Ecto neural progenitor cell (in vitro differentiated cells): ENCODE measurements at regions not wholly inside any gene's neighbourhood (a gene's known extent, or its start where the extent isn't known, plus 50 kb on each side); places are given as distances from the start of the nearest gene placed in this dataset.

Source experiments
- DNase-seq: peaks from one replicate; pipeline ENCODE4 v3.0.0-alpha.2; 2018; ENCODE audit warnings: low spot score

DNA sequence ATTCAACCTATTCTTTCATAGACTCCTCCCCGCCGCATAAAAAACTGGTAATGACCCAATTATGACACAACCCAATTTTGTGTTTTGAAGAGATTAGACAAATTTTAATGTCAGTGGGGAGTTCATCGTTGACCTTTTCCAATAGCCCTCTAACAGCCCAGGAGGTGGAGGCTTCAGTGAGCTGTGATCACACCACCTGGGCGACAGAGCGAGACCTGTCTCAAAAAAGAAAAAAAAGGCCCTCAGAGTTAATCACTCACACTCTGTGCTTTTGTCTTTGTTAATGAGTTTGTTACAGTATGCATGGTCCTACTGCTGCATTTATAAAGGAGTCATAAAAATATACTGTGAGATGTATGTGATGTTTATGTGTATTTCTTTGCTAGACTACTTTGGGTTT is 510.6 kb downstream of the CPS1 start:
- DNase-seq: no peak

DNA sequence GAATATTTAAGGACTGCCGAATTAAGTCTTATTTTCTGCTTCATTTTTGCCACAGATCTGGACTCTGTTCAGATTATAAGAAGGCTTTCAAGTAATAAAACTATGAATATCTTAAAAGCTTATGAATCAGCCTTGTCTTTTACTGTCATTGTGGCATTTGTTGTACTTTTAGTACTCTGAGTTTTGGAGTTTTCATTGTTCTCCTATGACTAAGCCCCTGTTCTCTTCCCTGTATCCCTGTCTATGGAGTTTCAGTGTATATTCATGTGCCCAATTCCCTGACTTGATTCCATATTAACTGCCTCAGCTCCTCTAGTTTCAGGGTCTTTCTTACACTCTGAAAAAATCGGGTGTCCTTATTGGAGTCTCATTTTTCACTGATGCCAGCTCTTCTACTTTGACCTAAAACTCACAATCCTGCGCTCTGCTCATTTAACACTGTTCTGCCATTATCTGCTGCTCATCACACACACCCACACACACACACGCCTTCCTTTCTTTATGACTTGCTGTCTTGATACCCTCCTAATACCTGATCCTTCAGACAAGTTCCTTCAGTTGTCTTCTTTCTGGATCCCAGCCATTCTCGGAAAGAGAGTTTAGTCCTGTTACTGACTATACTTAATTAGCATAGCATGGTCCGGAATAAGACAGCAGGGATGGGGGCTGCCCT is 511.8 kb downstream of the CPS1 start:
- no peak for DNase-seq

- DNase-seq: no peak
Observed at GRCh38 chr2:211070547-211070946, 514.1 kb downstream of the CPS1 start.

GRCh38 chr2:211077216-211077767 is 520.9 kb downstream of the CPS1 start:
- no peak for DNase-seq

DNA sequence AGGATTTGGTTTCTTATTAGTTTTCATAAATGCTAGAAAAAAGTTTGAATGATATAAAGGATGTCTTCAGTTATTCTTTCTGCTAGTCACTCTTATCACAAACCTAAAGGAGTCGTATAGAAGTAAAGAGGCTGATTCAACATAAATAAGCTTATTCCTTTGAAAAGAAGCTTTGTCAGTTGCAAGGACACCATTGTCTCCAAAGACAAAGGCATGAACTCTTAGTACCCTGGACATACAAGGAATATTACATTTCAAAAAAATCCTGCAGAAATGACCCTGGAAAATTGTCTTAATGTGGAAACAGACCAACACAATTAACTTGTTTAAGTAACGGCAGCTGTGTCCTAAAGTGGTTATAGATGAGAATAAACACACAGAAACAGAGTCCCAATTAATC is 528.0 kb downstream of the CPS1 start:
- DNase-seq: no peak

GRCh38 chr2:211085056-211085680 is 528.8 kb downstream of the CPS1 start:
- DNase-seq: no peak

- DNase-seq: no peak
Observed at GRCh38 chr2:211086049-211086448, 529.6 kb downstream of the CPS1 start.

- no peak for DNase-seq
Observed at GRCh38 chr2:211089127-211089526, 532.7 kb downstream of the CPS1 start.

GRCh38 chr2:211093743-211094303 is 537.4 kb downstream of the CPS1 start:
- no peak for DNase-seq

GRCh38 chr2:211103989-211104388 is 547.6 kb downstream of the CPS1 start:
- DNase-seq: no peak

DNA sequence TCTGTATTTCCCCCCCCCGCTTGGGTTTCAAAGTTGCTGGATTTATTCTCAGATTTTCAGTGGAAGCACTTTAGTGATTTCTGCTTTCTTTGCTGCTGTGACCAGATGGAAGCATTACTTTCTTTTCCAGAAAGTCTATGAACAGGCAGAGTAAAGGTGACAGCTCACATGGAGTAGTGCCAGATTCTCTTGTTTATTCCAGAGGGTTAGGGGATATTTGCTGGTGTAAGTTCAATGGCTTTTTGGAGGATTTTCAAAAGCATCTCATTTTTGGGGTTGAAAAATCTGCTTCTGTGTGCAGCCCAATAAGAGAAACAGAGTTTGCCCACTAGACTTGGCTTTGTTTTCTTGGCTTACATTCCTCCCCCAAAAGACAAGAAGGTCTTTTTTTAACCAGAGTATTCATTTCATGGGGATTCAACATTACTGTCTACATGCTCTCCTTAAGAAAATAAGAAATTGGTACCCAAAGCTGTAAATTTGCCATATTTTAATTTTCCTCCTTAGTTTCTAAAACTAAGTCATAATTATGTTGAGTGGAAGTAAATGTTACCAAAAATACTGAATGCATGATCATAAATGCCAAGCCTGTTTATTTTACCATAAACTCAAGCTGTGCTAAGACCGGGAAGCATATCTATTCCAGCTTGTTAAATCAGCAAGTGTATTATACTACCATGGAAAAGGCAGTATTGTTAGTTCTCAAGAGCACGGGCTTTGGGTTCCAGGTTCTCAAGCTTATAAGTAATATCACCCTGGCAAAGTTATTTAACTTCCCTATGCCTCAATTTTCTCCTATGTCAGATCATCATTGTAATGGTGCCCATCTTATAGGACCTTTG is 557.2 kb downstream of the CPS1 start:
- DNase-seq: no peak

DNA sequence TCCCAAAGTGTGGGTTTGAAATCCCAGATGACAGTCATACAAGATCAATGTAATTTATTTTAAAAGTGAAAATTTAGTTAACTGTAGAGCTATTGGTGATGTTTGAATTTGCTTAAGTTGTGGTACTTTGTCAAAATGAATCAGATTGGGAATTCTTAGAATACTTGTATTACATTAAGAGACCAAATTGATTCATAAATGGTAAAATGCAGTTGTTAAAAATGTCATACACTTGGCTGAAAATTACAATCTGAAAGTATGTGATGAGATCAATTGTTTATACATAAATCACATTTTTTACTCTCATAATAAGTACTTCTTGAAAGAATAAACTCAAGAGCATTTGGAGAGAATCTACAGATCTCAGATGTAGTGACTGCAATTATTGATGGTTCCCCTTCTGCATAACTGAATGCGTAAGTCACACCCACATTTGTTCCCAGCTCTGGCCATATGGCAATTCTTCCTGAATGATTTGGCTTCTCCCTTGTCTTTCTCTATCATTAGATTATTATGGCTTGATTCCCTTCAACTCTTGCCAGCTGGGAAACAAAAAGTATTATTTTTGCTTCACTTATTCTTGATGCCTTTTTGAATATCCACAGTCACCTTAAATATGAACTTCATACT is 558.5 kb downstream of the CPS1 start:
- no peak for DNase-seq

GRCh38 chr2:211117026-211117425 is 560.6 kb downstream of the CPS1 start:
- no peak for DNase-seq

DNA sequence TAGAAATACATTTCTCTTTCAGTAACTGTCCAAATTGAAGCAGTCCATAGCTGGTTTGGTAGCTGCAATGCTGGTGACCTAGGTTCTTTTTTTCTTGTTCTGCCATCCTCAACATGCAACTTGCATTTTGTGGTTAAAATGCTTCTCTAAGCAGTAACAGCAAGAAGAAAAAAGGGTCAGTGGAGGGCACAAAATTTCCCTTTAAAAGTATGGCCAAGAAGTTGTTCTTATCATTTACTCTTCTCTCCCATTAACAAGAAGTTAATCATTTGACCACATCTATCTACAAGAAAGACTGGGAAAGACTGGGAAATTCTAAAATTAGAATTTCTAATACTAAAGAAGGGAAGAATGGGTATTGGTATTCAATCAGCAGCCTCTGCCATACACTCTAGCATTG is 569.9 kb downstream of the CPS1 start:
- no peak for DNase-seq

DNA sequence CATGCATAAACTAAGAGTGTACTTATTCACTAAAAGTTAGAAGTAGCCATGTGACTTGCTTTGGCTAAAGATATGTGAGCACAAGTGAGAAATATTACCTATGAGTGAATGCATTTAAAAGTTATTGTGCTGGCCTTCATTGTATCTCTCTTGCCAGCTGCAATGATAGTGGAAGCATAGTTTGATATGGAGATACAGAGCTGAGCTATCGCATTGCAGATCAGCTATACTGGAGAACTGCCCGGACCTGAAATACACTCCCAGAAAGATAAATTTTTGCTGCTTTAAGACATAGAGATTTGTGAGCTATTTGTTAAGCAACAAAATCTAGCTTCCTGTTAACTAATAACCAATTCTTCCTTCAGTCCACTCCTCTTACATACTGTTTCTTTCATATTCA is 571.1 kb downstream of the CPS1 start:
- DNase-seq: no peak

GRCh38 chr2:211128287-211128686 is 571.9 kb downstream of the CPS1 start:
- DNase-seq: no peak

GRCh38 chr2:211129798-211130197 is 573.4 kb downstream of the CPS1 start:
- DNase-seq: no peak

GRCh38 chr2:211132046-211132445 is 575.6 kb downstream of the CPS1 start:
- no peak for DNase-seq

DNA sequence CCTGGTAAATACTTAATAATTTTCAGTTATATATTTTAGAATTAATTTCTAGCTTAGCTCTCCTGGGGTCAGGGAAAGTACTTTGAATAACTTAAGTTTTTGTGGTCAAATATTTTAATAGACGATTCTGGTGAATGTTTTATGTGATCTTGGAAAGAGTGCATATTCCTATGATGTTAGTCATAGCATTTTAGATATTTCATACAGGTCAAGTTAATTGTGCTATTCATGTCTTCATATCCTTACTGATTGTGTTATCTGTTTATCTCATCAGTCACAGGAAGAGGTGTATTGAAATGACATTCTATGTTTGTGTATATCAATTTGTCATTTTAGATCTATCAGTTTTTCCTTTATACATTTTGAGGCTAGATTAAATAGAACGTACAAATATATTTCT is 576.2 kb downstream of the CPS1 start:
- no peak for DNase-seq

GRCh38 chr2:211133766-211134165 is 577.4 kb downstream of the CPS1 start:
- DNase-seq: no peak

DNA sequence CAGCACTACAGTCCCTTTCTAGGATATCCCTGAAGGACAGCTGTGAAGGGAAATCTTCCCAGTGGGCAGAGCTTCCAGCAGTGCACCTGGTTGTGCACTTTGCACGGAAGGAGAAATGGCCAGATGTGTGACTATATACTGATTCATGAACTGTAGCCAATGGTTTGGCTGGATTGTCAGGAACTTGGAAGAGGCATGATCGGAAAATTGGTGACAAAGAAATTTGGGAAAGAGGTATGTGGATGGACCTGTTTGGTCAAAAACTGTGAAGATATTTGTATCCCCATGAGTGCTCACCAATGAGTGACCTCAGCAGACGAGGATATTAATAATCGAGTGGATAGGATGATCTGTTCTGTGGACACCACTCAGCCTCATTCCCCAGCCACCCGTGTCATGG is 582.2 kb downstream of the CPS1 start:
- DNase-seq: no peak

DNA sequence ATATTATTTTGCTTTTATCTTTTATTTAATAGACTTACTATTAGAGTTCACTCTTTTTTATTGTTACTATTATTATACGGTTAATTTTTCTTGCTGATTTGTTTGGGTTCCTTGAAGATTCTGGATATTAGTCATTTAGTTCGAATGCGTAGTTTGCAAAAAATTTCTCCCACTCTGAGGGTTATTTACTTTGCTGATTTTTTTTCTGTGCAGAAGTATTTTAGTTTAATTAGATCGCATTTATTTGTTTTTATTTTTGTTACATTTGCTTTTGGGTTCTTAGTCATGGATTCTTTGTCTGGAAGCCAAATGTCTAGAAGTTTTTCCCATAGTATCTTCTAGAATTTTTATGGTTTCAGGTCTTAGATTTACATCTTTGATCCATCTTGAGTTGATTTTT is 585.2 kb downstream of the CPS1 start:
- no peak for DNase-seq
